ENCODE measurements at regions not wholly inside any gene's neighbourhood (a gene's known extent, or its start where the extent isn't known, plus 50 kb on each side); places are given as distances from the start of the nearest gene placed in this dataset.

GRCh38 chr20:50257860-50258259 lies 67.2 kb downstream of the CEBPB start:
- TF ChIP-seq CTCF (IDR thresholded peaks at IDR 0.05; ENCODE audit: low read length) (no peak), EZH2phosphoT487 (IDR thresholded peaks at IDR 0.05; ENCODE audit: low read length) (no peak)
